ENCODE measurements at regions not wholly inside any gene's neighbourhood (a gene's known extent, or its start where the extent isn't known, plus 50 kb on each side); places are given as distances from the start of the nearest gene placed in this dataset.
"Not testable (repeated sequence)": the region's sequence is repeated elsewhere in the genome, so short reads cannot be mapped to it uniquely, and the experiment has no call there.

GRCh38 chr16:65749506-65749905, 617.0 kb upstream of the CDH5 start:
- no peak overlapping the region for H3K4me3 ChIP-seq (ENCODE audit: low read length)
- no peaks in the 10 kb centered on the region for H3K9me3 ChIP-seq (ENCODE audit: control insufficient read depth, insufficient read depth, low read length)
- no CpG with 5 or more reads among the region's 6 CpGs for WGBS (ENCODE audit: insufficient coverage, insufficient read length)
- no peaks in the 10 kb centered on the region for H3K36me3 ChIP-seq (ENCODE audit: control insufficient read depth, insufficient read depth, low read length)
- H3K27me3 ChIP-seq (ENCODE audit: control insufficient read depth, insufficient read depth, low read length): no peaks in the 10 kb centered on the region
- DNase-seq (ENCODE audit: low read depth, low spot score): no peak
- H3K4me1 ChIP-seq (ENCODE audit: control insufficient read depth, insufficient read depth, low read length): no peaks in the 10 kb centered on the region
- H3K27ac ChIP-seq (ENCODE audit: low read length): no peak overlapping the region

- no CpG with 5 or more reads among the region's 4 CpGs for WGBS (ENCODE audit: insufficient coverage, insufficient read length)
- no peak overlapping the region for H3K27ac ChIP-seq (ENCODE audit: low read length)
- no peak for DNase-seq (ENCODE audit: low read depth, low spot score)
- H3K36me3 ChIP-seq (ENCODE audit: control insufficient read depth, insufficient read depth, low read length): no peaks in the 10 kb centered on the region
- no peaks in the 10 kb centered on the region for H3K9me3 ChIP-seq (ENCODE audit: control insufficient read depth, insufficient read depth, low read length)
- no peaks in the 10 kb centered on the region for H3K27me3 ChIP-seq (ENCODE audit: control insufficient read depth, insufficient read depth, low read length)
- no peak overlapping the region for H3K4me3 ChIP-seq (ENCODE audit: low read length)
- no peaks in the 10 kb centered on the region for H3K4me1 ChIP-seq (ENCODE audit: control insufficient read depth, insufficient read depth, low read length)
These were observed 619.5 kb upstream of the CDH5 start for GRCh38 chr16:65746941-65747340.

GRCh38 chr16:65745201-65745708, 621.2 kb upstream of the CDH5 start:
- Histone ChIP-seq H3K27ac (ENCODE audit: low read length) (no peak overlapping the region), H3K9me3 (ENCODE audit: control insufficient read depth, insufficient read depth, low read length) (no peaks in the 10 kb centered on the region), H3K36me3 (ENCODE audit: control insufficient read depth, insufficient read depth, low read length) (no peaks in the 10 kb centered on the region), H3K27me3 (ENCODE audit: control insufficient read depth, insufficient read depth, low read length) (no peaks in the 10 kb centered on the region), H3K4me3 (ENCODE audit: low read length) (no peak overlapping the region), H3K4me1 (ENCODE audit: control insufficient read depth, insufficient read depth, low read length) (no peaks in the 10 kb centered on the region)
- DNase-seq (ENCODE audit: low read depth, low spot score): no peak
- WGBS (ENCODE audit: insufficient coverage, insufficient read length): no CpG with 5 or more reads among the region's 1 CpG

GRCh38 chr16:65744401-65744800, 622.1 kb upstream of the CDH5 start:
- Histone ChIP-seq H3K9me3 (ENCODE audit: control insufficient read depth, insufficient read depth, low read length) (no peaks in the 10 kb centered on the region), H3K27me3 (ENCODE audit: control insufficient read depth, insufficient read depth, low read length) (no peaks in the 10 kb centered on the region), H3K27ac (ENCODE audit: low read length) (no peak overlapping the region), H3K4me1 (ENCODE audit: control insufficient read depth, insufficient read depth, low read length) (no peaks in the 10 kb centered on the region), H3K4me3 (ENCODE audit: low read length) (no peak overlapping the region), H3K36me3 (ENCODE audit: control insufficient read depth, insufficient read depth, low read length) (no peaks in the 10 kb centered on the region)
- DNase-seq (ENCODE audit: low read depth, low spot score): no peak
- WGBS (ENCODE audit: insufficient coverage, insufficient read length): no CpG with 5 or more reads among the region's 2 CpGs

- Histone ChIP-seq H3K4me1 (ENCODE audit: control insufficient read depth, insufficient read depth, low read length) (no peaks in the 10 kb centered on the region), H3K4me3 (ENCODE audit: low read length) (no peak overlapping the region), H3K9me3 (ENCODE audit: control insufficient read depth, insufficient read depth, low read length) (no peaks in the 10 kb centered on the region), H3K36me3 (ENCODE audit: control insufficient read depth, insufficient read depth, low read length) (no peaks in the 10 kb centered on the region), H3K27ac (ENCODE audit: low read length) (no peak overlapping the region), H3K27me3 (ENCODE audit: control insufficient read depth, insufficient read depth, low read length) (no peaks in the 10 kb centered on the region)
- WGBS (ENCODE audit: insufficient coverage, insufficient read length): no CpG with 5 or more reads among the region's 3 CpGs
- DNase-seq (ENCODE audit: low read depth, low spot score): no peak
These were observed 621.7 kb upstream of the CDH11 start for GRCh38 chr16:65743558-65743957.

- no peak overlapping the region for H3K4me3 ChIP-seq (ENCODE audit: low read length)
- no peaks in the 10 kb centered on the region for H3K9me3 ChIP-seq (ENCODE audit: control insufficient read depth, insufficient read depth, low read length)
- no peaks in the 10 kb centered on the region for H3K36me3 ChIP-seq (ENCODE audit: control insufficient read depth, insufficient read depth, low read length)
- no peak for DNase-seq (ENCODE audit: low read depth, low spot score)
- H3K27ac ChIP-seq (ENCODE audit: low read length): no peak overlapping the region
- no peaks in the 10 kb centered on the region for H3K27me3 ChIP-seq (ENCODE audit: control insufficient read depth, insufficient read depth, low read length)
- no peaks in the 10 kb centered on the region for H3K4me1 ChIP-seq (ENCODE audit: control insufficient read depth, insufficient read depth, low read length)
These were observed 618.8 kb upstream of the CDH11 start for GRCh38 chr16:65740711-65741110.

- WGBS (ENCODE audit: insufficient coverage, insufficient read length): no CpG with 5 or more reads among the region's 3 CpGs
- no peak for DNase-seq (ENCODE audit: low read depth, low spot score)
- no peak overlapping the region for H3K27ac ChIP-seq (ENCODE audit: low read length)
These were observed 617.7 kb upstream of the CDH11 start for GRCh38 chr16:65739518-65739917.

GRCh38 chr16:65737831-65738230, 616.0 kb upstream of the CDH11 start:
- no CpG with 5 or more reads among the region's 4 CpGs for WGBS (ENCODE audit: insufficient coverage, insufficient read length)
- no peak for DNase-seq (ENCODE audit: low read depth, low spot score)

More at GRCh38 chr16:65739518-65739917, 617.7 kb upstream of the CDH11 start:
- Histone ChIP-seq H3K4me1 (ENCODE audit: control insufficient read depth, insufficient read depth, low read length) (no peaks in the 10 kb centered on the region), H3K36me3 (ENCODE audit: control insufficient read depth, insufficient read depth, low read length) (no peaks in the 10 kb centered on the region), H3K9me3 (ENCODE audit: control insufficient read depth, insufficient read depth, low read length) (no peaks in the 10 kb centered on the region), H3K27me3 (ENCODE audit: control insufficient read depth, insufficient read depth, low read length) (no peaks in the 10 kb centered on the region), H3K4me3 (ENCODE audit: low read length) (no peak overlapping the region)

GRCh38 chr16:65735615-65736014, 613.8 kb upstream of the CDH11 start:
- not testable (repeated sequence) for H3K27me3 ChIP-seq (ENCODE audit: control insufficient read depth, insufficient read depth, low read length); H3K9me3 ChIP-seq (ENCODE audit: control insufficient read depth, insufficient read depth, low read length); DNase-seq (ENCODE audit: low read depth, low spot score); H3K36me3 ChIP-seq (ENCODE audit: control insufficient read depth, insufficient read depth, low read length); H3K4me3 ChIP-seq (ENCODE audit: low read length); H3K27ac ChIP-seq (ENCODE audit: low read length); H3K4me1 ChIP-seq (ENCODE audit: control insufficient read depth, insufficient read depth, low read length)

More at GRCh38 chr16:65737831-65738230, 616.0 kb upstream of the CDH11 start:
- no peaks in the 10 kb centered on the region for H3K9me3 ChIP-seq (ENCODE audit: control insufficient read depth, insufficient read depth, low read length)
- H3K27me3 ChIP-seq (ENCODE audit: control insufficient read depth, insufficient read depth, low read length): no peaks in the 10 kb centered on the region
- no peak overlapping the region for H3K27ac ChIP-seq (ENCODE audit: low read length)
- H3K4me1 ChIP-seq (ENCODE audit: control insufficient read depth, insufficient read depth, low read length): 0 out of 2 replicates have a peak, but pooled peaks cover 1% of the 10 kb centered on the region
- no peaks in the 10 kb centered on the region for H3K36me3 ChIP-seq (ENCODE audit: control insufficient read depth, insufficient read depth, low read length)
- no peak overlapping the region for H3K4me3 ChIP-seq (ENCODE audit: low read length)

GRCh38 chr16:65733721-65734120, 611.9 kb upstream of the CDH11 start:
- no CpG with 5 or more reads among the region's 3 CpGs for WGBS (ENCODE audit: insufficient coverage, insufficient read length)

GRCh38 chr16:65731833-65732232, 610.0 kb upstream of the CDH11 start:
- Histone ChIP-seq H3K4me3 (ENCODE audit: low read length) (no peak overlapping the region), H3K27me3 (ENCODE audit: control insufficient read depth, insufficient read depth, low read length) (no peaks in the 10 kb centered on the region), H3K27ac (ENCODE audit: low read length) (no peak overlapping the region), H3K9me3 (ENCODE audit: control insufficient read depth, insufficient read depth, low read length) (no peaks in the 10 kb centered on the region), H3K4me1 (ENCODE audit: control insufficient read depth, insufficient read depth, low read length) (peaks cover 5% of the 10 kb centered on the region), H3K36me3 (ENCODE audit: control insufficient read depth, insufficient read depth, low read length) (no peaks in the 10 kb centered on the region)
- no peak for DNase-seq (ENCODE audit: low read depth, low spot score)

More at GRCh38 chr16:65733721-65734120, 611.9 kb upstream of the CDH11 start:
- H3K4me1 ChIP-seq (ENCODE audit: control insufficient read depth, insufficient read depth, low read length): 0 out of 2 replicates have a peak, but pooled peaks cover 1% of the 10 kb centered on the region
- no peaks in the 10 kb centered on the region for H3K27me3 ChIP-seq (ENCODE audit: control insufficient read depth, insufficient read depth, low read length)
- no peak overlapping the region for H3K4me3 ChIP-seq (ENCODE audit: low read length)
- no peaks in the 10 kb centered on the region for H3K36me3 ChIP-seq (ENCODE audit: control insufficient read depth, insufficient read depth, low read length)
- DNase-seq (ENCODE audit: low read depth, low spot score): no peak
- H3K9me3 ChIP-seq (ENCODE audit: control insufficient read depth, insufficient read depth, low read length): no peaks in the 10 kb centered on the region
- H3K27ac ChIP-seq (ENCODE audit: low read length): no peak overlapping the region
